NK-92 treated with Interleukin-12 subunit alpha and Interleukin-12 subunit beta, amount 100 ng/mL, for 24 hours (cell line): ENCODE measurements at regions not wholly inside any gene's neighbourhood (a gene's known extent, or its start where the extent isn't known, plus 50 kb on each side); places are given as distances from the start of the nearest gene placed in this dataset.

Experiments used
- DNase-seq: peaks from one replicate; lab custom pipeline; 2025; lab: John Stamatoyannopoulos, UW

DNA sequence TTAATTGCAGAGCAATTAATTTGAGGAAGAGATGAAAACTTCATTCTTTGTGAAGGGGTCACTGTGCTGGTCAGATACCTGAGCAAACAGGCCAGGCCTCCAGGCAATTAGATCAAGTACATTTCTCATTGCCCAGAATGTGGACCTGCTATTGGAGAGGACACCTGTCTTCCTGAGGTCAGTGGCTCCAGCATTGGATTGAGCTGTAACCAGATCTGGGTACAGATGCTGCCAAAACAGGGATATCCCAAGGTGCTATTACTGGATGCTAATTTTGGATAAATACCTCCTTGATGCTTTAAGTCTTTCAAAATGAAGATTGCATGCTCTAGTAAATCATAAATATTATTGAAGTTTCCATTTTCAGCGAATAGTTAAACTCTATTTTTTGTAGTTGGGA lies 131.5 kb downstream of the FAM161A start:
- no peak for DNase-seq

GRCh38 chr2:61721382-61721781 lies 132.5 kb downstream of the FAM161A start:
- no peak for DNase-seq

GRCh38 chr2:61720911-61721310 lies 132.9 kb downstream of the FAM161A start:
- DNase-seq: no peak

- DNase-seq: no peak
These were observed 134.9 kb downstream of the FAM161A start for GRCh38 chr2:61718965-61719364.

GRCh38 chr2:61715506-61715905 lies 138.4 kb downstream of the FAM161A start:
- no peak for DNase-seq

DNA sequence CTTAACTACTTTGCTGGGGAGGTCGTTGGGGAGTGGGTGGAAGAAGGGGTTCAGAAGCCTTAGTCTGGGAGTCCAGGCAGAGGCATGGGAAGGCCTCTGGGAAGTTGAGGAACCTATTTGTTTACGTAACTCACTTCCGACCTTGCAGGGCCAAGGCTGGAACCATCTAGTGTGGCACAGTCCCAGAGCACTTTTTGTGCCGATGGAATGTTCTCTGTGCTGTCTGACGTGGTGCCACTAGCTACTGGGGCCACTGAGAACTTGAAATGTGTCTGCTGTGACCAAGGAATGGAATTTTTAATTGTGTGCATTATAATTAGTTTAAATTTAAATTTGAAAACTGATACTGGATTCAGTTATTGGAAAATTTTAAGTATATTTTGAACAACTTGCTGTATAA lies 139.7 kb downstream of the FAM161A start:
- no peak for DNase-seq

- DNase-seq: no peak
These were observed 140.4 kb downstream of the FAM161A start for GRCh38 chr2:61713457-61713856.

GRCh38 chr2:61712060-61712459 lies 141.8 kb downstream of the FAM161A start:
- no peak for DNase-seq

DNA sequence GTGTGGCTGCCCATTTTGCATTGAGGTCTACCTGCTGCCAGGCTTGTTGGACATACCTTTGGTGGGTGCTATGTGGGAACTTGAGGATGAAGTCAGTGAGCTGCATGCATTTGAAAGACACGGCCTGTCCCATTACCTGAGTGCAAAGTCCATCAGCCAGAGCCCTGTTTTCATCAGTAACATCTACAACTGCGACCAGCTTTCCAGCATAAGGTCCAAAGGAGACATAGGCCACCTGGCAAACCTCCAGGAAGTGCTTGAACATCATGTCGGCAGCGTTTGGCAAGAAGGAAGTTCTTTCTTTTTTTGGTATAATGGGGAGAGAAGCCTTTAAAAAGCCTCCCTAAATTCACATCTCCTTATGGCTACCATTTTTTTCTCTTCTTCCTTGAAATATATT lies 143.1 kb downstream of the FAM161A start:
- no peak for DNase-seq

GRCh38 chr2:61707984-61708852 lies 145.6 kb downstream of the FAM161A start:
- no peak for DNase-seq

DNA sequence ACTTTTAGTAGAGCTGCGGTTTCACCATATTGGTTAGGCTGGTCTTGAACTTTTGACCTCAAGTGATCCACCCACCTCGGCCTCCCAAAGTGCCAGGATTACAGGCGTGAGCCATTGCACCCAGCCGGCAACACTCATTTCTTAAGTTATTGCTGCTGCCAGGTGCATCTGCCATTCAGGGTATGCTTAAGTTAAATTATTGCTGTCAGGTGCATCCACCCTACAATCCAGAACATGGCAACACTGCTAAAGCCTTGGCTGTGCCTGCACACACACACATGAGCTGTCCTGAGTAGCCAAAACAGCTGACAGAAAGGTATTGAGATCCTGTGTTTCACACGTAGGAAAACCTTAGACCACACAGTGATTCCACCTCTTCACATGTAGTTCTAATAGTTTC lies 148.2 kb downstream of the FAM161A start:
- no peak for DNase-seq

GRCh38 chr2:61704364-61704763 lies 149.5 kb downstream of the FAM161A start:
- DNase-seq: no peak

DNA sequence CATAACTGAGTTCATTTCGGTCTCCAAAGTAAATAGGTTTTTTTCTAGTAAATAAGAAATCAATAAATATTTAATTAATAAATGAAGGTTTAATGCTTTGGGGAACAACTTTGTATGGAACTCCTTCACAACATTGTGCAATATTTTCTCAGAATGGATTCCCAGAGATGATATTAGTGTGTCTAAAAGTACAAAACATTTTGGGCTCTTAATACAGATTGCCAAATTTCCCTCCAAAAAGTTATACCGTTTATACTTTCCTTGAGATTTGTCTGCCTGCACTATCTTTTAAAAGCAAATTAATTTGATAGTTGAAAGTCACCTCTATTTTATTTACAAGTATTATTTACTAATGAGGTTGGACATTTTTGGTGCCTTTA lies 151.8 kb downstream of the FAM161A start:
- no peak for DNase-seq

- DNase-seq: no peak
These were observed 153.4 kb downstream of the FAM161A start for GRCh38 chr2:61700464-61700863.

GRCh38 chr2:61694312-61695274 lies 156.4 kb upstream of the XPO1 start:
- DNase-seq: peak; percentile 82

DNA sequence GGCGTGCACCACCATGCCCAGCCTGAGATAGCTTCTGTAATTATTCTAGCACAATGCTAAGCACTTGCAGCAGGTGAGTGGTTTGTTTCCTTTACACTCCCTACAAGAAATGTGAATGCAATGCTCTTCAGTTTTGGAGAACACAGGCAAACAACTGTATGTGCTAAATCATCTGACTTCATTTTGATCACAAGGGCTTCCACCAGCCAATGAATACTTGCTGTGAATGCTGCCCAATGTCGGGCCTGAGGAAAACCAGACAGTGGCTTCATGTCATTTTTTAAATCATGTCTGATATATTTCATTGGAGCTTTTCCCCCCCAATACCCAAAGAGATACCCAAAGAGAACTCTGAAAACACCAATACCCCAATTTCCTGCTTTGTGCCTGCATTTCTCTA lies 155.6 kb upstream of the XPO1 start:
- no peak for DNase-seq

GRCh38 chr2:61690078-61690596 lies 152.0 kb upstream of the XPO1 start:
- DNase-seq: no peak

DNA sequence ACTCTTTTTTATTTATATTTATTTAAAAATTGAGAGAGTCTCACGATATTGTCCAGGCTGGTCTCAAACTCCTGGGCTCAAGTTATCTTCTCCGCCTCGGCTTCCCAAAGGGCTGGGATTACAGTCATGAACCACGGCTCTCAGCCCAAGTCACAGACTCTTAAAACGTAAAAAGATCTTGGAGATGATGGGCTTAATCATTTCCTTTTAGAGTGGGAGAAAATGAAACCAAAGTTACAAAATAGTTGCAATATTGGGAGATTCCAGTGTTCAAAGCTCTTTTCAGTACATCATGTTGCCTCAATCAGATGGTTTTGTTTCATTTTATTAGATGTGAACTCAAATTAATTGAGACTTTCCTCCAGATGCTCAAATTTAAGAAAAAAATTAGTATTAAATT lies 151.4 kb upstream of the XPO1 start:
- DNase-seq: no peak

DNA sequence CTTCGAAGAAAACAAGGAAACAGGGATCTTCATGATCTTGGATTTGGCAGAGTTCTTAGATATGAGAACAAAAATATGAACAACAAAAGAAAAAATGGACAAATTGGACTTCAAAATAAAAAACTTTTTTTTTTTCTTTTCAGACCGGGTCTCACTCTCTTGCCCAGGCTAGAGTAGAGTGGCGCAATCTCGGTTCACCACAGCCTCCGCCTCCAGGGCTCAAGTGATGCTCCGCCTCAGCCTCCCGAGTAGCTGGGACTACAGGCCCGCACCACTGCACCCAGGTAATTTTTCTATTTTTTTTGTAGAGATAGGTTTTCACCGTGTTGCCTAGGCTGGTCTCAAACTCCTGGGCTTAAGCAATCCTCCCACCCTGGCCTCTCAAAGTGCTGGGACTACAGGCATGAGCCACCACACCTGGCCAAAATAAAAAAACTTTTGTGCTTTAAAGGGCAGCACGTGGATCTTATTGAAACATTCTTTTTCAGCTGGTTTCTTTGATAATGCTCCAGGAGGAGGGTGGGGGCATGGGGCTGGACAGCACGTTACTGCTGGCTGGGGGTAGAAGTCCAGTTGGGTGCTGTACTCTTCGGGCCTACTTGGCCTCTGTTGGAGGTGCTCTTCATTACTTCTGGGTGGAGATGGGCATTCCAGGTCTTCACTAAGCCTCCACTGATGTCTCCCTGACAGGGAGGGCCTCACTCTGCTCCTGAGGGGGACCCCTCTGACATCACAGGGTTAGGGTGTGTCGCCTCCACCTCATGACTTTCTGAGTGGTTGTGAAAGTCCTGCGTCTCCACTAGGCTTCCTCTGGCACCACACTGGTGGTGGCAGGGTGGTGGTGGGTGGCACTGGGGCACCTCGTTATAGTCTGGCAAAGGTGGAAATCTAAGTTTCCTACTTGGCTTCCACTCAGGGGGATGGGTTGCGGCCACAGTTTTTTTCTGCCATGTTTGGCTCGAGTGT lies 150.5 kb upstream of the XPO1 start:
- no peak for DNase-seq

DNA sequence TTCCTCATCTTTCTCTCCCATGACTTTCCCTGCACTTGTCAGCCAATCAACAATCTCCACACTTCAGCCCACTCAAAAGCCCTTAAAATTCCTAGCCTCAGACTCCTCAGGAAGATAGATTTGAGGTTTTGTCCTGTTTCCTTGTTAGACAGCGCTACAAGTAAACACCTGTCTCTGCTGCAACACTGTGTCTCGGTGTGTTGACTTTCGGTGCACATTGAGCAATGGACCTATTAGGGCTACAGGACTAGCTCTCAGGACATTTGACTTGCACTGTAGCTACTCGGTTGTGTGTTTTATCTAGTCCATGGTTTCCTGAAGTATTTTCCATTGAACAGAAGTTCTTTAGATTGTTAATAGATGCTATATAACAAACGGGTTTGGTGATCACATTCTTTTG lies 140.9 kb upstream of the XPO1 start:
- no peak for DNase-seq

GRCh38 chr2:61677942-61678341 lies 139.8 kb upstream of the XPO1 start:
- DNase-seq: no peak

DNA sequence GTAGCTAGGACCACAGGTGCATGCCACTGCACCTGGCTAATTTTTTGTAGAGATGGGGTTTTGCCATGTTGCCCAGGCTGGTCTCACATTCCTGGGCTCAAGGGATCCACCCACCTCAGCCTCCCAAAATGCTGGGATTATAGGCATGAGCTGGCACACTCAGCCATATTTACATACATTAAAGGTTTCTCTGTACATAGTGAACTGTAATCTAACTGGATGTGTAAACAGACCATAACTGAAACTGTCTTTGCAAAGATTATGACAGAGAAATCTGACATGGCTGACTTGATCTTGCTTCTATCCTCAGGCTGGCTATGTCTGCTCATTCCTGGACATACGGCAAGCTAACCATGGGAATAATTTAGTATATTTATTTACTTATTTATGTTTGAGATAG lies 139.2 kb upstream of the XPO1 start:
- DNase-seq: no peak
